ENCODE measurements at regions not wholly inside any gene's neighbourhood (a gene's known extent, or its start where the extent isn't known, plus 50 kb on each side); places are given as distances from the start of the nearest gene placed in this dataset.

DNA sequence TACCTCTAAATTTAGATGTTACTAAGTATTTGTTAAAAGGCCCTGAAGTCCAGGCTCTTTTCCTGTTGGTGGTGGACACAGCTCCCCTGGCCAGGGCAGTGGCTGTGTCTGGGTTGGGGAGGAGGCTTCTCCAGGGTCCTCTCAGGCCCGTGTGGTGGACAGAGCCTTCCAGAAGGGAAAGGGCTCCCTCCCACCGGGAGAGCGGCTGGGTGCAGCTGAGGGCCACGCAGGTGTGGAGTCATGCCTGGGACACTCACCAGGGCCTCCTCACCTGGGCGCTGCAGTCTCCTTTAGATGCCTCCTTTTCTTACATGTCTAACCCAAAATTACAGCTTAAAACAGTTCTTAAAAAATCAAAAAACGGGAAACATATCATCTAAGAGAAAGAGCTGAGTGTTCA, 128.2 kb upstream of the TCERG1L start:
- no peak for TF ChIP-seq CTCF (IDR thresholded peaks at IDR 0.05)
- TF ChIP-seq POLR2A (IDR thresholded peaks at IDR 0.05), result no peak
- no peak for TF ChIP-seq POLR2AphosphoS5 (IDR thresholded peaks at IDR 0.05)
